ENCODE measurements at regions not wholly inside any gene's neighbourhood (a gene's known extent, or its start where the extent isn't known, plus 50 kb on each side); places are given as distances from the start of the nearest gene placed in this dataset.

GRCh38 chr16:80889779-80890359 lies 85.5 kb upstream of the CDYL2 start:
- TF ChIP-seq POLR2AphosphoS5 (IDR thresholded peaks at IDR 0.05; ENCODE audit: low read depth, low read length), result no peak
- TF ChIP-seq SIN3A (IDR thresholded peaks at IDR 0.05; ENCODE audit: borderline replicate concordance, insufficient read depth, low read length), result no peak
- no peak for TF ChIP-seq TAF1 (IDR thresholded peaks at IDR 0.05; ENCODE audit: borderline replicate concordance, insufficient read depth, low read length)
- no peak for TF ChIP-seq REST (IDR thresholded peaks at IDR 0.05; ENCODE audit: insufficient read depth in 1 of 2, low read depth in 2 of 2, low read length in 2 of 2)
- TF ChIP-seq FOXP2 (optimal IDR thresholded peaks at IDR 0.05; ENCODE audit: borderline replicate concordance, extremely low read depth, extremely low read length, insufficient read depth), result no peak
